Fibroblast of the aortic adventitia (primary cell): ENCODE measurements at regions not wholly inside any gene's neighbourhood (a gene's known extent, or its start where the extent isn't known, plus 50 kb on each side); places are given as distances from the start of the nearest gene placed in this dataset.

Experiments
- DNase-seq: peaks from one replicate; pipeline ENCODE4 v3.0.0-alpha.2; 2010; ENCODE audit warnings: low read depth
- H3K4me3 ChIP-seq: 2 replicates; pipeline ENCODE4 v1.5.1; 2011; ENCODE audit warnings: low read depth, mild to moderate bottlenecking, control low read depth, low read length, moderate library complexity
- CTCF ChIP-seq: IDR thresholded peaks from 2 replicates; pipeline ENCODE4 v1.5.1; 2011; ENCODE audit warnings: mild to moderate bottlenecking, low read length, control low read depth, inconsistent platforms; ENCODE audit not compliant: insufficient read depth

DNA sequence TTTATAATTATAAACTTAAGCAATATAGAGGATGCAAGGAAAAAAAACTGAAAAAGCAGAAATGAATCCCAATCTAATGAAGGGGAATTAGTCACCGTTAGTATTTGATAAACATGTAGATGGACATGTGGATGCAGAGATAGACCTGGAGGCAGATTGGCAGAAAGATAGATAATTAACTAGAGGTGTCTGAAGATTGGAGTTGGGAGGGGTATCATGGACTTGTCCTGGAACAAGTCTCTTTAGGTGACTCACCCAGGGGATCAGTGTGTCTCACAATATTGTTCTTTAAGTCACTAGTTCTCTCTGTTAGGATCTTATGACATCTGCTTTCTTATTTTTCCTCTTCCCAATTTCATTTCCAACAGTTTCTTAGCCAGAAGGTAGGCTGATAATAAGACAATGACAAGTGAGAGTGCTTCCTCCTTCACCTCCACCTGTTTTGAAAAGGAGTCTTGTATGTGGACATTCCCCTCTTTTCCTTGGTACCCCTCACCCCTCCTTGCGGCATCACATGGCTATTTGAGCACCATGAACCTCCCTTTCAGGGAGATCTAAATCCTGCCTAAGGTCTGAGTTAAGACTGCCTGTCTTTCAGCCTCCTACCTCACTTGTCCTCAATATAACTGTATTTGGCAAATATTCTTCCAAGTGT lies 987.7 kb downstream of the TSN start:
- no peak for TF ChIP-seq CTCF
- no peak for DNase-seq
- no peak overlapping the region for H3K4me3 ChIP-seq

DNA sequence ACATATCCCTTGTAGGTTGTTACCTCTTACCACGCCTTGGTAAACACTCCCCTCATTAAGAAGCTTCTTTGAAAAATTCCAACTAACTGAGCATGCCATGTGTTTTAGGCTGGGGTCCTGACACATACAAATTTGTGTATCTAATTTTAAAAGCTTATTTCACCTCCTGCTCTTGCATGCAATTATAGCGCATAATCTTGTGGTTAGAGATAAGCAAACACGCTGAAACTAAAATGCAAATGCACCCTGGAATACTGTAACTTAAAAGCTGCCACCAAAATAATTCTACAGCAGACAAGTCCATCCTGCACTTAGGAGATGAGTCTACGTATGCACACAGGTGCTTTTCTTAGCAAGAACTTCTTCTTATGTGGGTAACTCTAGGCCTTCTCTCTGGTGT lies 990.2 kb downstream of the TSN start:
- no peak overlapping the region for H3K4me3 ChIP-seq
- TF ChIP-seq CTCF: no peak
- DNase-seq: no peak

DNA sequence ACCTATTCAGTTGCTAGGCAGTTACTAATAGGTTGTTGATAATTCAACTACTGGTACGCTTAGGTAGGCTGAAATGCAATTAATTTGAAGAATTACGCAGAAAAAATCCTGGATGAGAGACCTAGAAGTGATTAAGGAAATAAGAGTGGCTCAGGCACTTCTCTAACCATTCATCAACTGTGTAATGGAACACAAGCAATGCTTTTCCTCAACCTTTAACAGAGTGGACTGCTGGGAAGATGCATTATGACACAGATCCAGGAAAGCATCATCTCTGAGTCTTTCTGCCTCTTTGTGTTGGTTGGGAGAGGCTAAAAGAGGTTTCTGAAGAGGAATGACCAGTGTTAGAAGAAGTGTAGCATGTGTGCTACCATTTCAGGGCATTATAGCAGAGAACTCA lies 992.2 kb downstream of the TSN start:
- no peak for TF ChIP-seq CTCF
- no peak overlapping the region for H3K4me3 ChIP-seq
- DNase-seq: no peak

GRCh38 chr2:122748552-122749011 lies 993.1 kb downstream of the TSN start:
- DNase-seq: no peak
- H3K4me3 ChIP-seq: no peak overlapping the region
- TF ChIP-seq CTCF: no peak

DNA sequence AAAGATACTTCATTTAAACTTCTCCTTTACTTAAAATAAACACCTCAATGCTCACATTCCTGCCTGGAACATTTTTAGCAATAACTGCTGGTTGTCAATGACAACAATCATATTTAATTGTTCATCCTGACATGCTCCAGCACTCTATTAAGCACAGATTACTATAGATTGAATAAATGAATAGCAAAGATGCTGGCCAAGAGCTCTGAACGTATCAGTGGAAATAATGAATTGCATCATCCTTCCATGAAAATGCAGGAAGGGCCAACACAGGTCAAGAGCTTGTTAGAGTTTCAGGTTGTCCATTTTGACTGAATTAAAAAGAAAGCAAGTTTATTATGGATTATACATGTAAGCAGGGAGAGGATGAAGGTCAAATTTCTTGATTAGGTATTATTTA lies 994.0 kb downstream of the TSN start:
- H3K4me3 ChIP-seq: no peak overlapping the region
- DNase-seq: no peak
- no peak for TF ChIP-seq CTCF

DNA sequence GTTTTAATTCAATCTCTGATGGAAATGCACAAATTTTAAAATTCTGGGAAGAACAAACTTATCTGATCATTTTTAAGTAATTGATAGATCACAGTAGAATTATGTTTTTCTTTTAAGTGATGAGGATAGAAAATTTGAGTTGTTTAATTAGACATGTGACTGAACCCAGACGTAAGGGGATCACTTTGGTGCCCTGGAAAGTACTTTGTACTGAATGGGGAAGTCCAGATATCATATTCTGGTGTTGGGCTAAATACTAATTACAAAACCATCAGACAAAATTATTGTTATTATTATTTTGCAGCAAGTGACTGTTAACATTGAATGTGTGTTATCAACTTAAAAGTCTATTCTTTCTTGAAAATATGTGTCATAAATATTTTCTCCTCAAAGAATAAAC lies 994.6 kb downstream of the TSN start:
- DNase-seq: no peak
- H3K4me3 ChIP-seq: no peak overlapping the region
- no peak for TF ChIP-seq CTCF

- DNase-seq: no peak
- TF ChIP-seq CTCF: no peak
- H3K4me3 ChIP-seq: no peak overlapping the region
Observed at GRCh38 chr2:122750808-122751207, 995.4 kb downstream of the TSN start.
